GM12891 (cell line): ENCODE measurements at regions not wholly inside any gene's neighbourhood (a gene's known extent, or its start where the extent isn't known, plus 50 kb on each side); places are given as distances from the start of the nearest gene placed in this dataset.

ENCODE experiments used
- DNase-seq: peaks from one replicate; pipeline ENCODE4 v3.0.0; 2011; ENCODE audit warnings: low spot score; ENCODE audit not compliant: insufficient read length
- FAIRE-seq: peaks from 2 replicates; lab custom pipeline; 2011; peaks lifted over from hg19 to GRCh38; lab: Jason Lieb, UNC
- PAX5 ChIP-seq: IDR thresholded peaks from 2 replicates; pipeline ENCODE4 v1.6.1; 2011; ENCODE audit warnings: low read length, moderate library complexity, mild to moderate bottlenecking; ENCODE audit not compliant: insufficient read depth, severe bottlenecking
- POLR2A ChIP-seq: IDR thresholded peaks from 2 replicates; pipeline ENCODE4 v1.6.1; 2011; ENCODE audit warnings: low read depth, low read length, control low read depth
- POLR2AphosphoS5 ChIP-seq: IDR thresholded peaks from 2 replicates; pipeline ENCODE4 v1.6.1; 2011; ENCODE audit warnings: low read depth, low read length, control low read depth
- POU2F2 ChIP-seq: IDR thresholded peaks from 2 replicates; pipeline ENCODE4 v1.6.1; 2011; ENCODE audit warnings: low read depth, mild to moderate bottlenecking, control low read depth, low read length, moderate library complexity
- SPI1 ChIP-seq: IDR thresholded peaks from 2 replicates; pipeline ENCODE4 v1.6.1; 2011; ENCODE audit warnings: low read depth, low read length, control low read depth
- TAF1 ChIP-seq: IDR thresholded peaks from 2 replicates; pipeline ENCODE4 v1.6.1; 2011; ENCODE audit warnings: low read depth, low read length, control low read depth

GRCh38 chr2:117519721-117520120 is 294.8 kb upstream of the DDX18 start:
- FAIRE-seq (no peak), DNase-seq (no peak)
- no peak for TF ChIP-seq POLR2AphosphoS5
- no peak for TF ChIP-seq PAX5
- no peak for TF ChIP-seq POLR2A
- no peak for TF ChIP-seq TAF1
- TF ChIP-seq SPI1, result no peak
- no peak for TF ChIP-seq POU2F2

DNA sequence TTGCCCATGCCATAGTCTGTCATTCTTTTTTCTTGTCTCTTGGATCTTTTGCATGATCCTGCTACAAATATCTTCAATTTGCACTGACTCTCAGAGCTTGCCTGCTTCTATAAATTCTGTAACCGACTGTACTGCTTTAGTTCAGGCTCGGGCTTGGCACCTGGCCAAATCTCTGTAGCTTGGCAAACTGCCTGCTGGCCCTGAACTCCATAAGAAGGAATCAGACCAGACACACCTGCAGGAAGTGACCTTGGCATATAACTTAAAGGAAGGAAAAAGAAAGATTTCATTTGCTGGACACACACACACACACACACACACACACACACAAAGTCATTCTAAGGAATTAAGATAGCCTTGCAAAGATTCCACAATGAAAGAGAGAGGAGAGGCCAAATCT is 291.2 kb upstream of the DDX18 start:
- DNase-seq, result no peak
- no peak for TF ChIP-seq POU2F2
- no peak for TF ChIP-seq POLR2A
- TF ChIP-seq POLR2AphosphoS5, result no peak
- TF ChIP-seq SPI1, result no peak
- TF ChIP-seq TAF1, result no peak
- no peak for TF ChIP-seq PAX5
- no peak for FAIRE-seq

GRCh38 chr2:117523711-117524238 is 290.7 kb upstream of the DDX18 start:
- FAIRE-seq, result no peak
- TF ChIP-seq TAF1 (no peak), POU2F2 (no peak), POLR2A (no peak), SPI1 (no peak), POLR2AphosphoS5 (no peak), PAX5 (no peak)
- DNase-seq, result no peak

DNA sequence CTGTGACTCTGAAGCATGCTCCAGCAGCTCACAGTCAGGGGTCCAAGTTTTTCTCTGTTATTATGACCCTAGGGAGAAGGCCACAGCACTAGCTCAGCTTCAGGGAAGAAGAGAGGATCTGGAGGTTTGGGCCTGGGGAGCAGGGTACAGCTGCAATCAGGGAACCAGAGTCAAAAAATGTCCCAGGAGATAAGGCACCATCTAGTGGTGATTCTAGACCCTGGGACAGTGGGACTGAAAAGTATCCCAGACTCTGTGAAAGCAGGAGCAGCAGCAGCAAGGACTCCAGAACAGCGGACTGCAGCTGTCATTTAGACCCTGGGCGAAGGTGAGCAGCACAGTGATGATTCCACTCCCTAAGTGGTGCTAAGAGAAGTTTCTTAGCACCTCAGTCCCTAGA is 278.4 kb upstream of the DDX18 start:
- no peak for TF ChIP-seq TAF1
- TF ChIP-seq PAX5, result no peak
- no peak for TF ChIP-seq POLR2AphosphoS5
- TF ChIP-seq POU2F2, result no peak
- no peak for TF ChIP-seq POLR2A
- DNase-seq (no peak), FAIRE-seq (no peak)

- no peak for DNase-seq
- FAIRE-seq, result no peak
- TF ChIP-seq POLR2AphosphoS5 (no peak), TAF1 (no peak), POLR2A (no peak), SPI1 (no peak), POU2F2 (no peak), PAX5 (no peak)
These were observed 277.5 kb upstream of the DDX18 start for GRCh38 chr2:117537032-117537431.

GRCh38 chr2:117551858-117552257 is 262.6 kb upstream of the DDX18 start:
- DNase-seq, result no peak

DNA sequence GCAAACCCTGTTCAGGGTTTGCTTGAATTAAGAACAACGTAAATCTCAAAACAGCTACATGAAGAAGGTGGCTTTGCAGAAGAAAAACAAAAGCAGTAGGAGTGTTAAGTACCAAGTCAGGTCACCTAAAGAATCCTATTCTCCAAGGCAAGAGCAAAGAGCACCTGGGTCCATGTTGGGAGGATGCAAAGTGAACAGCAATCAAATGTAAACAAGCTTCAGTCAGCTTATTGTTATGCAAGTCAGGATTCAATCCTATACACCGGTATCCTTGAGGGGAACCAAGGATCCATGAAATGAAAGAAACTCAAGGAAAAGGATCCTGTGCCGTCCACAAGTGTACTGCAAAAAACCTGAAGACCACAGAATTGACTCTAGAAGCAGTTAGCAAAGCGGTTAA is 261.0 kb upstream of the DDX18 start:
- FAIRE-seq (no peak), DNase-seq (no peak)
- no peak for TF ChIP-seq SPI1
- no peak for TF ChIP-seq TAF1
- TF ChIP-seq PAX5, result no peak
- no peak for TF ChIP-seq POU2F2
- TF ChIP-seq POLR2A, result no peak
- TF ChIP-seq POLR2AphosphoS5, result no peak

More at GRCh38 chr2:117551858-117552257, 262.6 kb upstream of the DDX18 start:
- TF ChIP-seq POU2F2 (no peak), POLR2AphosphoS5 (no peak)
- no peak for FAIRE-seq

- TF ChIP-seq POLR2A, result no peak
- no peak for TF ChIP-seq TAF1
- TF ChIP-seq POU2F2, result no peak
- TF ChIP-seq SPI1, result no peak
- no peak for TF ChIP-seq POLR2AphosphoS5
- DNase-seq (no peak), FAIRE-seq (no peak)
These were observed 258.5 kb upstream of the DDX18 start for GRCh38 chr2:117555965-117556364.

DNA sequence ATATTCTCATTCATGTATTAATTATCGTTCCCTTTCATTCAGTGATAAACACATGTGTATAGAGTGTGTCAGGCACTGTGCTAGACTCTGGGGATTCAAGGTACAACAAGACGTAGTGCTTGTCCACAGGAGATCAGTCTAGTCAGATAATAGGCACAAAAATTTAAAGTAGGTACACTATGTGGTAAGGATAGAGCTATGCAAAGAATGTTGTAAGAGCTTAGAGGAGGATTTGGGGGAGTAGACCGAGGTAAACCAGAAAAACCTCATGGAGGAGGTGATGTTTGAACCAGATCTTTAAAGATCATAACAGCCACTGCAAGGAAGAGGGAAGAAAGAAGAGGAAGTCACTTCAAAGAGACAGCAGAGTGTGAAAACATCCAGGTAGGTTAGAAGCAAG is 256.9 kb upstream of the DDX18 start:
- TF ChIP-seq POU2F2, result no peak
- DNase-seq (no peak), FAIRE-seq (no peak)

GRCh38 chr2:117562654-117563053 is 251.8 kb upstream of the DDX18 start:
- FAIRE-seq (no peak), DNase-seq (no peak)
- TF ChIP-seq TAF1 (no peak), SPI1 (no peak)
